H1 (cell line): ENCODE measurements at regions not wholly inside any gene's neighbourhood (a gene's known extent, or its start where the extent isn't known, plus 50 kb on each side); places are given as distances from the start of the nearest gene placed in this dataset.

Source experiments
- POLR2AphosphoS5 ChIP-seq: IDR thresholded peaks from 2 replicates; pipeline ENCODE4 v1.6.1; 2011; ENCODE audit warnings: low read depth, low read length
- TF ChIP-seq, protein P1 (sequence below), 3 experiments: IDR thresholded peaks; 1 replicate in 2 of 3; 2 replicates in 1 of 3; pipeline versions ENCODE4 v1.5.1 to v1.6.1; 2011; ENCODE audit warnings: low read length in 3 of 3, mild to moderate bottlenecking in 3 of 3, inconsistent platforms in 2 of 3, low read depth in 1 of 3, moderate library complexity in 1 of 3; ENCODE audit not compliant: insufficient read depth in 1 of 3; ENCODE audit errors: control extremely low read depth in 1 of 3
- TF ChIP-seq, protein P2 (sequence below): IDR thresholded peaks from 2 replicates; pipeline ENCODE4 v1.6.1; 2011; ENCODE audit warnings: low read length, improper control_type of control experiment

DNA sequence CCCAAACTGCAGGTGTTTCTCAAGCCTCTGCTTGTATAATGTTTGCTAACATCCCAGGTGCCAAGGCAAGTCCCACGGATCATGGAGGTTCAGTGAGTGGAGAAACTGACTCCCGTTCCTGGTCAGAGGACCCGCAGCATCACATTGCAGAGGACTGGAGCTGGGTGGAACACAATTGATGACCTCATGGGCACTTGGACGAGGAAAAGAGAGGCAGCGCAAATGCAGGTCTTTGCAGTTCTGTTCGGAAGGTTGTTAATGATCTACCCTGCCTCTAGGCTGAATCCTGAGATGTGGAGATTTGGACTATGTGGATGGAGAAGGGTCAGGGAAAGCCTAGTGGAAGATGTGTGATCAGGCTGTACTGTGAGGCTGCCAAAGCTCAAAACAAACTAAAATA is 192.9 kb downstream of the DUSP10 start:
- no peak for TF ChIP-seq POLR2AphosphoS5
- TF ChIP-seq, protein P1, sequence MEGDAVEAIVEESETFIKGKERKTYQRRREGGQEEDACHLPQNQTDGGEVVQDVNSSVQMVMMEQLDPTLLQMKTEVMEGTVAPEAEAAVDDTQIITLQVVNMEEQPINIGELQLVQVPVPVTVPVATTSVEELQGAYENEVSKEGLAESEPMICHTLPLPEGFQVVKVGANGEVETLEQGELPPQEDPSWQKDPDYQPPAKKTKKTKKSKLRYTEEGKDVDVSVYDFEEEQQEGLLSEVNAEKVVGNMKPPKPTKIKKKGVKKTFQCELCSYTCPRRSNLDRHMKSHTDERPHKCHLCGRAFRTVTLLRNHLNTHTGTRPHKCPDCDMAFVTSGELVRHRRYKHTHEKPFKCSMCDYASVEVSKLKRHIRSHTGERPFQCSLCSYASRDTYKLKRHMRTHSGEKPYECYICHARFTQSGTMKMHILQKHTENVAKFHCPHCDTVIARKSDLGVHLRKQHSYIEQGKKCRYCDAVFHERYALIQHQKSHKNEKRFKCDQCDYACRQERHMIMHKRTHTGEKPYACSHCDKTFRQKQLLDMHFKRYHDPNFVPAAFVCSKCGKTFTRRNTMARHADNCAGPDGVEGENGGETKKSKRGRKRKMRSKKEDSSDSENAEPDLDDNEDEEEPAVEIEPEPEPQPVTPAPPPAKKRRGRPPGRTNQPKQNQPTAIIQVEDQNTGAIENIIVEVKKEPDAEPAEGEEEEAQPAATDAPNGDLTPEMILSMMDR (IDR thresholded peaks at IDR 0.05; ENCODE audit: control extremely low read depth in 1 of 3, insufficient read depth in 1 of 3, low read depth in 1 of 3, low read length in 3 of 3), result no peak
- TF ChIP-seq, protein P2, sequence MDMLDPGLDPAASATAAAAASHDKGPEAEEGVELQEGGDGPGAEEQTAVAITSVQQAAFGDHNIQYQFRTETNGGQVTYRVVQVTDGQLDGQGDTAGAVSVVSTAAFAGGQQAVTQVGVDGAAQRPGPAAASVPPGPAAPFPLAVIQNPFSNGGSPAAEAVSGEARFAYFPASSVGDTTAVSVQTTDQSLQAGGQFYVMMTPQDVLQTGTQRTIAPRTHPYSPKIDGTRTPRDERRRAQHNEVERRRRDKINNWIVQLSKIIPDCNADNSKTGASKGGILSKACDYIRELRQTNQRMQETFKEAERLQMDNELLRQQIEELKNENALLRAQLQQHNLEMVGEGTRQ, result no peak
